Stimulated activated naive B cell treated with anti-CD40 and anti-IgM and Interleukin-4, amounts not matched to agents 10 μg/mL and 1 μg/mL and 100 μg/mL, for 72 hours (primary cell): ENCODE measurements at regions not wholly inside any gene's neighbourhood (a gene's known extent, or its start where the extent isn't known, plus 50 kb on each side); places are given as distances from the start of the nearest gene placed in this dataset.

Experiments
- ATAC-seq, 2 donors: fragments of 150-1000 bp; cut with Tn5 transposase; replicated peaks; 2 replicates each; pipeline ENCODE4 v1.10.0; 2021; ENCODE audit warnings: moderate library complexity in 1 of 2
- DNase-seq: peaks from one replicate; pipeline ENCODE4 v3.0.0; 2021
- H3K27ac Mint-ChIP-seq: one replicate; pipeline ENCODE4 v1.8.0; 2022; ENCODE audit warnings: mild to moderate bottlenecking, mixed read lengths
- H3K27me3 Mint-ChIP-seq, 2 donors: one replicate each; pipeline ENCODE4 v1.8.0; 2022; ENCODE audit warnings: mixed read lengths in 2 of 2
- H3K36me3 Mint-ChIP-seq, 2 donors: one replicate each; pipeline ENCODE4 v1.8.0; 2022; ENCODE audit warnings: mixed read lengths in 2 of 2, mild to moderate bottlenecking in 1 of 2
- H3K4me1 Mint-ChIP-seq, 2 donors: one replicate each; pipeline ENCODE4 v1.8.0; 2022; ENCODE audit warnings: mixed read lengths in 2 of 2, mild to moderate bottlenecking in 1 of 2
- H3K4me3 Mint-ChIP-seq, 2 donors: one replicate each; pipeline ENCODE4 v1.8.0; 2022; ENCODE audit warnings: mild to moderate bottlenecking in 2 of 2, mixed read lengths in 2 of 2, moderate library complexity in 1 of 2
- H3K9me3 Mint-ChIP-seq, 2 donors: one replicate each; pipeline ENCODE4 v1.8.0; 2022; ENCODE audit warnings: mixed read lengths in 2 of 2, mild to moderate bottlenecking in 1 of 2

DNA sequence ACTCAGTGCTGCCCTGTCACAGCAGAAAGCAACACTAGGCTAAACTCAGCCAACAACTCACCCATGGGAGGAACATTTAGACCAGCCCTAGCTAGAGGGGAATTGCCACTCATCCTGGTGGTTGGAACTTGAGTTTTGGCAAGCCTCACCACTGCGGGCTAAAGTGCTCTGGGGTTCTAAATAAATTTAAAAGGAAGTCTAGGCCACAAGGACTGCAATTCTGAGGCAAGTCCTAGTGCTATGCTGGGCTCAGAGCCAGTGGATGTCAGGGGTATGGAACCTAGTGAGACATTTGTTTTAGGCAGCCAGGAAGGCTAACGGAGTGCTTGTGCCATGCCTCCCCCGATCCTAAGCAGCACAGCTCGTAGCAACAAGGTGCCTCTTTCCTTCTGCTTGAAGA is 78.0 kb downstream of the RGS13 start:
- peaks cover 22 to 25% of the 10 kb centered on the region in 2 donors for H3K9me3 Mint-ChIP-seq
- H3K4me1 Mint-ChIP-seq, result peaks cover 1 to 6% of the 10 kb centered on the region in 2 donors
- ATAC-seq, result no peak
- no peak overlapping the region for H3K4me3 Mint-ChIP-seq
- peaks cover 8 to 12% of the 10 kb centered on the region in 2 donors for H3K27me3 Mint-ChIP-seq
- H3K27ac Mint-ChIP-seq, result no peak overlapping the region
- H3K36me3 Mint-ChIP-seq, result peaks cover 8% of the 10 kb centered on the region in 2 donors
- DNase-seq, result no peak

DNA sequence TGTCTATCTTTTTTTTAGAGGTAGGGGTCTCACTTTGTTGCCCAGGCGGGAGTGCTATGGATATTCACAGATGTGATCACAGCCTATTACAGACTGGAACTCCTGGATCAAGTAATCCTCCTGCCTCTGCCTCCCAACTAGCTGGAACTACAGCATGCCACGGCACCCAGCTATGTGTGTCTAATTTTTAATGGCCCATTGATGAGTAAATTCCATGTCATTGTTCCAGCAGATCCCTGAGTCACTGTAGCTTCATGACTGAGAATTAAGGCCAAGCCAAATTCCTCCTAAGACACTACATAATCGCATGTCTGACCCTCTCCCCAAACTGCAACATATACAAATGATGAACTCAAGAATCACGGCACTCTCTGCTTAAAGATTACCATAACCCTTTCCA is 84.2 kb upstream of the RGS2 start:
- H3K4me3 Mint-ChIP-seq, result no peak overlapping the region
- ATAC-seq, result no peak
- H3K36me3 Mint-ChIP-seq, result peaks cover 0 to 7% of the 10 kb centered on the region in 2 donors
- H3K27me3 Mint-ChIP-seq, result no peaks in the 10 kb centered on the region
- no peak for DNase-seq
- no peaks in the 10 kb centered on the region for H3K4me1 Mint-ChIP-seq
- H3K9me3 Mint-ChIP-seq, result peaks cover 5 to 9% of the 10 kb centered on the region in 2 donors
- H3K27ac Mint-ChIP-seq, result no peak overlapping the region

DNA sequence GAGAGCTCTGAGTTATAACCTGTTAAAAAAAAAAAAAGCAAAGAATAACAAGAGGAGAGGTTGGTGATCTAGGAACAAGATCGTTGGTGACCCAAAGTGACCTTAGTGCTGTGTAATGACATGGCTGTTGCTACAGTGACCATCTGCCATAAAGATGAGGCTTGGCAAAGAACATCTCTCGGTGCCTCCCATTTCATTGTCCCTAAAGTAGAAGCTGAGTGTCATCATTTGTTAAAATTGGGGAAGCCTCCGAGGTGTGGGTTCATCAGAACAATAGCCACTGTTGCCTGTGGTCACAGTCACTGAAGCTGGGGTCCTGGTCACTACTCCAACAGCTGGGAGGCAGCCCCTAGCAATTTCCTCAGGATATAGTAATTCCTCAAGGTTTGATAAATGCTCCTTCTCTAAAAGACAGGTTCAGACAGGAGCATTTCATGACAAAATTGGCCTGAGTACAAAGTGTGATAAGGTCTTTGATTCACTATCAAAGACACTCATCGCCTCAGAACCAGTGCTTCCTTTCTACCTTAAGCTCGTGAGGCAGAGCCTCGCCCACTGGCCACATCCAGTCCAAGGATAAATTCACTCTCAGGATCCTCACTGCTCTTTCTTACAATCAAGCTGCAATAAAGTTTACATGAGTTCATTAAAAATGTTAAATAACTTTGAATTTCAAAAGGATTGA is 81.9 kb upstream of the RGS2 start:
- H3K27ac Mint-ChIP-seq, result no peak overlapping the region
- H3K27me3 Mint-ChIP-seq, result no peaks in the 10 kb centered on the region
- no peaks in the 10 kb centered on the region for H3K4me1 Mint-ChIP-seq
- DNase-seq (no peak), ATAC-seq (no peak)
- H3K36me3 Mint-ChIP-seq, result no peaks in the 10 kb centered on the region
- H3K4me3 Mint-ChIP-seq, result no peak overlapping the region
- H3K9me3 Mint-ChIP-seq, result peaks cover 0 to 2% of the 10 kb centered on the region in 2 donors

DNA sequence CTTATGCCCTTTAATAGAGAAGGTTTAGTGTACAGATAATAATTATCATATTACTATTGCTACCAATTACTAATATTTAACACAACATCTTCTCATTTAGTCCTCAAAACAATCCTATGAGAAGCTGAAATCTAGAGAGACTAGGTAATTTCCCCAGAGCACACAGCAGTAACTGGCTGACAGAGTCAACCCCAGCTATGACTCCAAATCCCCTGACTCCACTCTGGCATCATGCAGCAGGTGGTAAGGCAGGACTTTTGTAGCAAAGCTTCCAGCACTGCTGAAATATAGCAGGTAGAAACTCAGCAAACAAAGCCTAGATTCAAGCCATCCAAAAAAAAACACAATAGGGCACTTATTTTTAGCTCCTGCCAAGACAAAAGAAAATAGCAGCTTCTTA is 79.3 kb upstream of the RGS2 start:
- H3K36me3 Mint-ChIP-seq, result no peaks in the 10 kb centered on the region
- H3K4me1 Mint-ChIP-seq, result no peaks in the 10 kb centered on the region
- H3K4me3 Mint-ChIP-seq, result no peak overlapping the region
- H3K27me3 Mint-ChIP-seq, result no peaks in the 10 kb centered on the region
- peak in 1 of 2 donors; percentile 42 for ATAC-seq
- peaks cover 0 to 2% of the 10 kb centered on the region in 2 donors for H3K9me3 Mint-ChIP-seq
- H3K27ac Mint-ChIP-seq, result no peak overlapping the region
- DNase-seq, result no peak

DNA sequence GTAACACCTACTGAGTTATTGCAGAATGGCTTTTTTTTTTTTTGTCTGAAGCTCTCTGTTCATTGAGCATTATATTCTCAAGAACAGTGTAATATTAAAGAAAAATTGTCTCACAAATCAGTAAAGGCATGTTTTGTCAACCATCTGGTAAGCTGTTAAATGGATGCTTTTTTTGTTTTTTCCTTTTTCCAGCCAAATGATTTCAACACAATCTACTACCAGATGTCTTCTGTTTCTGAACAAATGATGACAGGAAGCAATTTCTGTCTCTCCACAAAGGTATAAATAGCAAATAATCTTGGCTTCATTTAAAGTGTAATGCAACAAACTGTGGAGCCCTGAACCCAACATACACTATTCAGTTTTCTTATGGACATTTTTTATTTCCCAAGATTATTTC is 78.6 kb upstream of the RGS2 start:
- H3K27me3 Mint-ChIP-seq, result no peaks in the 10 kb centered on the region
- DNase-seq, result no peak
- peaks cover 0 to 2% of the 10 kb centered on the region in 2 donors for H3K9me3 Mint-ChIP-seq
- no peaks in the 10 kb centered on the region for H3K36me3 Mint-ChIP-seq
- no peaks in the 10 kb centered on the region for H3K4me1 Mint-ChIP-seq
- H3K4me3 Mint-ChIP-seq, result no peak overlapping the region
- H3K27ac Mint-ChIP-seq, result no peak overlapping the region
- ATAC-seq, result no peak

DNA sequence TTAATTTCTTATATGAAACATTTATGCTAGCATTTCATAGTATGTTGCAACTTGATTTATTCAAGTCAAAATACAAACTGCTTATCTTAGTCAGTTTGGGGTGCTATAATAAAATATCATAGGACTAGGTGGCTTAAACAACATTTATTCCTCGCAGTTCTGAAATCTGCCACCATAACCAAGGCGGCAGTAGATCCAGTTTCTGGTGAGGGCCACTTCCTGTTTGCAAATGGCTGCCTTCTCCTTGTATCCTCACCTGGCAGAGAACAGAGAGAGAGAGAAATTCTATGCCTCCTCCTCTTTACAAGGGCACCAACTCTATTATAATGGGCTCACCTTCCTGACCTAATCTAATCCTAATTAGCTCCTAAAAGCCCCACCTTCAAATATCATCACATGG is 76.1 kb upstream of the RGS2 start:
- no peaks in the 10 kb centered on the region for H3K27me3 Mint-ChIP-seq

DNA sequence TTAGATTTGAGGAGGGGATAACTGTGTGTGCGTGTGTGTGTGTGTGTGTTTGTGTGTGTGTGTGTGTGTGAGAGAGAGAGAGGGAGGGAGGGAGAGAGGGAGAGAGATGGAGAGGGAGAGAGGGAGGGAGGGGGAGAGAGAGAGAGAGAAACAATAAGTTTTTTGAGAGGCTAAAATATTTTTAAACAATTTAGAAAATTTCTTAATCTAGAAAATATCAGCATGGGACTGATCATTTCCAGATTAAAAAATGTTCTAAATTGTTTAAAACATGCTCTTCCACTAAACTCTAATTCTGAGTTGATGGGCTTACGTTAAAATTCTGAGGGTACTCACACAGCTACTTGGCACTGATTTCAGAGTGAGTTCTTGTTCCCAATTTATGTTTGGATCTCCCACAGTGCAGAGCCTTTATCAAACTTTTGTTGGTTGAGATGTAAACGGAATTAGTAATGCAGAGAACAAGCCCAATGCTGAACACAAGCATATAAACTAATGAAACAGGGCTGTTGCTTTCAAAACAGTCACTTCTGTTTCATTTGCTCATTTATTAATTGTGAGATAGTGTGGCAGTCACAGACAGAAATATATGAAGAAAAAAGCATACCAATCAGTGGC is 73.4 kb upstream of the RGS2 start:
- H3K27ac Mint-ChIP-seq, result no peak overlapping the region
- no peak overlapping the region for H3K4me3 Mint-ChIP-seq
- no peaks in the 10 kb centered on the region for H3K4me1 Mint-ChIP-seq
- H3K27me3 Mint-ChIP-seq, result peaks cover 0 to 4% of the 10 kb centered on the region in 2 donors
- peaks cover 0 to 2% of the 10 kb centered on the region in 2 donors for H3K9me3 Mint-ChIP-seq
- ATAC-seq (no peak), DNase-seq (no peak)
- H3K36me3 Mint-ChIP-seq, result no peaks in the 10 kb centered on the region

More for the DNA sequence above, 76.1 kb upstream of the RGS2 start:
- Mint-ChIP-seq H3K9me3 (peaks cover 0 to 2% of the 10 kb centered on the region in 2 donors), H3K27ac (no peak overlapping the region), H3K4me3 (no peak overlapping the region), H3K36me3 (no peaks in the 10 kb centered on the region), H3K4me1 (no peaks in the 10 kb centered on the region)
- DNase-seq (peak; percentile 5), ATAC-seq (peak; percentile 67 to 75)

DNA sequence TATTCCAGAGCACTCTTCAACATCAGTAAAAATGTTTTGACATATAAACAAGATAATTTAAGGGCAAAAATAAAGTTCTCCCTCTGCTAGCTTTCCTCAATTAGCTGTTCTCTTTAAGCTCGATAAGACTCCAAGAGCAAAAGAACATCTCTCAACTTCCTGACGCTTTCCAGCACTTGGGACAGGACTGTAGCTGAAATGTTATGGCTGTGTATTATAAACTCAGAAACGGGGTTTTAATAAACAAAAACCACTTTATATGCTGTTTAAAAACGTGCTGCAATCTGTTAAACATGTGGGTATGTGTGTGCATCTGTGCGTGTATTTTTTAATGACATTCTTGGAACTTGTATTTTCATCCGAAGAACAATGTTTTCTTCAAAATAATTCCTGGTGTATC is 71.5 kb upstream of the RGS2 start:
- Mint-ChIP-seq H3K4me1 (no peaks in the 10 kb centered on the region), H3K27me3 (peaks cover 0 to 4% of the 10 kb centered on the region in 2 donors), H3K27ac (no peak overlapping the region), H3K9me3 (peaks cover 0 to 7% of the 10 kb centered on the region in 2 donors), H3K4me3 (no peak overlapping the region), H3K36me3 (no peaks in the 10 kb centered on the region)
- DNase-seq (no peak), ATAC-seq (no peak)

DNA sequence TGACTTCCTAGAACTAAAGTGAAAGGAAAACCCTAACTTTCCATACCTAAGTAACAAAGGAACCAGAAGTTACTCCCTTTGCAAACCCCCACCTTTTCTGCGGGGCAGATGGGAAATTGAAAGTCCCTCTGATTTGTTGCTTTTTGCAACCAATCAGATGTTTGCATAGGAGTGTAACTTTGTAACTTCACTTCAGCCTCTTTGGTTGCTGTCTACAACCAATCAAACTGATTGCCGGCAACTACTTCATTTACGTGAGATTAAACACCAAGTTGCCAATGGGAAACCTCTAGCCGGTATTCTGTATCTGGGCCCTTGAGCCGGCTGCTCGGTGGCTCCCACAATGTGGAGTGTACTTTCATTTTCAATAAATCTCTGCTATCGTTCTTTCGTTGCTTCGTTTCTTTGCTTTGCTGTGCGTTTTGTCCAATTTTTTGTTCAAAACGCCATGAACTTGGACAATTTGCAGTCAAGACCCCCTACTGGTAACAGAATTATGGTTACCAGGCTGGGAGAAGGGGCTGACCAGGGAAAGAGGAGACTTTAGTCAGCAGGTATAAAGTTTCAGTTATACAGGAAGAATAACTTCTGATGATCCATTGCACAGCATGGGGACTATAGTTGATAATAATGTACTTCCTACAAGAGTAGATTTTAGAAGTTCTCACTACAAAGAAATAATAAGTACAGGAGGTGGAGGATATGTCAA is 69.2 kb upstream of the RGS2 start:
- H3K36me3 Mint-ChIP-seq, result no peaks in the 10 kb centered on the region
- H3K4me1 Mint-ChIP-seq, result no peaks in the 10 kb centered on the region
- ATAC-seq, result no peak
- peaks cover 0 to 4% of the 10 kb centered on the region in 2 donors for H3K27me3 Mint-ChIP-seq
- DNase-seq, result no peak
- H3K27ac Mint-ChIP-seq, result no peak overlapping the region
- no peak overlapping the region for H3K4me3 Mint-ChIP-seq
- peaks cover 0 to 5% of the 10 kb centered on the region in 2 donors for H3K9me3 Mint-ChIP-seq

DNA sequence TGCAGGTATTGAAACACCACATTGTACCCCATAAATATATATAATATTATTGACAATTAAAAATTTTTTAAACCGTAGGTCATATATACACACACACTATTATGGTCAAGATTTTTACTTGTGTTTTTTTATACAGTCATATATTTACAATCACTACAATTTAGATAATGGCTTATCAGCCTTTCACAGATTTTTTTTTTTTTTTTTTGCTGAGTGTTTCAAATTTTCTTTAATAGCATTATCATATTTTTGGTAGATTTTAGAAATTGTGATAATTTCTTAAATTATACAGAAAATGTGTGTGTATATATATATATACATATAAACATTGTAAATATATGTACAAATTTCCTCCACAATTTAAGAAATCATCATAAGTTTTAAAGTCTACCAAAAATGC is 68.6 kb upstream of the RGS2 start:
- DNase-seq (no peak), ATAC-seq (no peak)
- H3K9me3 Mint-ChIP-seq, result peaks cover 0 to 5% of the 10 kb centered on the region in 2 donors
- H3K36me3 Mint-ChIP-seq, result no peaks in the 10 kb centered on the region
- H3K27me3 Mint-ChIP-seq, result peaks cover 0 to 4% of the 10 kb centered on the region in 2 donors
- no peaks in the 10 kb centered on the region for H3K4me1 Mint-ChIP-seq
- H3K27ac Mint-ChIP-seq, result no peak overlapping the region
- no peak overlapping the region for H3K4me3 Mint-ChIP-seq

DNA sequence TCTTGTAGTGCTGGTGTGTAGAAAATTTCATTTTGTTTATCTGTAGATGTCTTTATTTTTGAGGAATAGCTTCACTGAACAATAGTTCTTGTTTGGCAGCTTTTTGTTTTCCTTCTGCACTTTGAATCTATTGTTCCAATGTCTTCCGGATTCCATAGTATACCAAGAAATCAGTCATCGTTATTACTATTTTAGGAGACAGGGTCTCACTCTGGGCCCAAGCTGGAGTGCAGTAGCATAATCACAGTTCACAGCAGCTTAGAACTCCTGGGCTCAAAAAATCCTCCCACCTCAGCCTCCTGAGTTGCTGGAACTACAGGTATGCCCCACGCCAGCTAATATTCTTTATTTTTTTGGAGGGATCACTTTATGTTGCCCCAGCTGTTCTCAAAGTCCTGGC is 67.7 kb upstream of the RGS2 start:
- no peak for ATAC-seq
- Mint-ChIP-seq H3K36me3 (no peaks in the 10 kb centered on the region), H3K27me3 (peaks cover 0 to 4% of the 10 kb centered on the region in 2 donors), H3K4me1 (no peaks in the 10 kb centered on the region), H3K4me3 (no peak overlapping the region), H3K9me3 (peaks cover 0 to 7% of the 10 kb centered on the region in 2 donors), H3K27ac (no peak overlapping the region)
- DNase-seq, result no peak

DNA sequence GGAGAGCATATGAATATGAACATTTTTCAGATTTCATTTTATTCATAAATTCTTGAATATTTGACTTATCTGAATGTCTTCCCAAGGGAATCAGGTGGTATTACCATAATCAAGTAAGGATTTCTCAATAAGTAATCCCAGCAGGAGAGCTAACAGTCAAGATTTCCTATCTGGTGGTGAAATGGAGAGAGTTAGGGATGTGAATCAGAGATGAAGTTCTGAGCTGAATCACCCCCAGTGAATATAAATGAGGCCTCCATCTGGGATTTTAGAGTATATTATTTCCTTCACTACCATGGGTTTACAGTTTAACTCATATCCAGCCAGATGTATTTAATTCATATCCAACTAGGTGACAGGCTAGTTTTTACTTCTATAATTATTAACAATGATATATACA is 61.5 kb upstream of the RGS2 start:
- no peak overlapping the region for H3K27ac Mint-ChIP-seq
- no peak for ATAC-seq
- H3K27me3 Mint-ChIP-seq, result no peaks in the 10 kb centered on the region
- H3K4me1 Mint-ChIP-seq, result no peaks in the 10 kb centered on the region
- DNase-seq, result no peak
- H3K4me3 Mint-ChIP-seq, result no peak overlapping the region
- H3K36me3 Mint-ChIP-seq, result no peaks in the 10 kb centered on the region
- peaks cover 0 to 2% of the 10 kb centered on the region in 2 donors for H3K9me3 Mint-ChIP-seq

DNA sequence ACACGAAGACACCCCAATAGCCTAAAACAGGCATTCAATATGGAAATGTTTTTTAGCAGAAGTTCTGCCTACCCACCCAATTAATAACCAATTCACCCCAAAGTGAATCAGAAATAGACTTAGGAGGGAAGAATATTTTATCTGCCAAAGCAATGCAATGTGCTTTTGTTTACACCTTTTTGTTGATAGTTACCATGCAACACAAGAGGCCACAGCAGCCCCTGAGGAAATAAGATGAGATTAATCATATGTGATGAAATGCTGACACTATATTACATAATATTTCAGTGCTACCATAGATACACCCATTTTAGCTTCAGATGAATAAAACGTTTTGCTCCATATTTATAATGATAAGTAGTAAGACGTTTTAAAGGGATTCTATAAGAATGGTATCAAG is 60.9 kb upstream of the RGS2 start:
- Mint-ChIP-seq H3K9me3 (peaks cover 0 to 2% of the 10 kb centered on the region in 2 donors), H3K4me3 (no peak overlapping the region), H3K27me3 (no peaks in the 10 kb centered on the region), H3K27ac (no peak overlapping the region), H3K36me3 (no peaks in the 10 kb centered on the region), H3K4me1 (no peaks in the 10 kb centered on the region)
- DNase-seq, result no peak
- ATAC-seq, result no peak

DNA sequence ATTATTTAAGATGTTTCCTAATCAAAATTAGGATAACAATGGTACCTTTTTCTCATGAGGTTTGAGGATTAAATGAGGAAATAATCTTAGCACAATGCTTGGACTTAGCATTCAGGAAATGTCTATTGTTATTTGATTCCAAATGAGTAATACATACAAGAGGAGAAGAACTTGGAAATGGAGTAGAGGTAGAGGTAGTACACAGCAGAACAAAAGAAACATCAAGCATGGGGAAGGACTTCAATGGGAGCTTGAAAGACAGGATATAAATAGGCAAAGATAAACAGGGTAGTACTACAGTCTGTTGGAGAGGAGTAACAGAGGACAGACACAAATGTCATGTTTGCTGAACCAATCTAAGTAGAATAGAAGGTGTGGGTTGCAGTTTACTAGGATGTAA is 59.5 kb upstream of the RGS2 start:
- H3K36me3 Mint-ChIP-seq, result no peaks in the 10 kb centered on the region
- H3K27ac Mint-ChIP-seq, result no peak overlapping the region
- H3K9me3 Mint-ChIP-seq, result peaks cover 0 to 2% of the 10 kb centered on the region in 2 donors
- no peaks in the 10 kb centered on the region for H3K27me3 Mint-ChIP-seq
- ATAC-seq (no peak), DNase-seq (no peak)
- H3K4me1 Mint-ChIP-seq, result no peaks in the 10 kb centered on the region
- H3K4me3 Mint-ChIP-seq, result no peak overlapping the region

DNA sequence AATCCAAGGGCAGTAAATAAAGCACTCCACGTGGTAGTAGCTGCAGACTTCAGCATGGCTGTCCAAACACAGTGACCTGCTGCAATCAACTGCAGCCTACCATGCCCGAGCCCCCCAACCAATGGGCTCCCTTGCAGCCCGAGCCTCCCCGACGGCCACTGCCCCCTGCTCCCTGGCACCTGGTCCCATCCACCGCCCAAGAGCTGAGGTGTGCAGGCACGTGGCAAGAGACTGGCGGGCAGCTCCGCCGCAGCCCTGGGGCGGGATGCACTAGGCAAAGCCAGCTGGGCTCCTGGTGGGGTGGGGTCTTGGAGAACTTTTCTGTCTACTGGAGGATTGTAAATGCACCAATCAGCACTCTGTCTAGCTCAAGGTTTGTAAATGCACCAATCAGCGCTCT is 57.6 kb upstream of the RGS2 start:
- Mint-ChIP-seq H3K4me1 (no peaks in the 10 kb centered on the region), H3K27ac (no peak overlapping the region)
- DNase-seq, result no peak

More for the DNA sequence above, 57.6 kb upstream of the RGS2 start:
- Mint-ChIP-seq H3K4me3 (no peak overlapping the region), H3K27me3 (no peaks in the 10 kb centered on the region), H3K36me3 (no peaks in the 10 kb centered on the region), H3K9me3 (no peaks in the 10 kb centered on the region)
- no peak for ATAC-seq
